ENCODE measurements at regions not wholly inside any gene's neighbourhood (a gene's known extent, or its start where the extent isn't known, plus 50 kb on each side); places are given as distances from the start of the nearest gene placed in this dataset.

DNA sequence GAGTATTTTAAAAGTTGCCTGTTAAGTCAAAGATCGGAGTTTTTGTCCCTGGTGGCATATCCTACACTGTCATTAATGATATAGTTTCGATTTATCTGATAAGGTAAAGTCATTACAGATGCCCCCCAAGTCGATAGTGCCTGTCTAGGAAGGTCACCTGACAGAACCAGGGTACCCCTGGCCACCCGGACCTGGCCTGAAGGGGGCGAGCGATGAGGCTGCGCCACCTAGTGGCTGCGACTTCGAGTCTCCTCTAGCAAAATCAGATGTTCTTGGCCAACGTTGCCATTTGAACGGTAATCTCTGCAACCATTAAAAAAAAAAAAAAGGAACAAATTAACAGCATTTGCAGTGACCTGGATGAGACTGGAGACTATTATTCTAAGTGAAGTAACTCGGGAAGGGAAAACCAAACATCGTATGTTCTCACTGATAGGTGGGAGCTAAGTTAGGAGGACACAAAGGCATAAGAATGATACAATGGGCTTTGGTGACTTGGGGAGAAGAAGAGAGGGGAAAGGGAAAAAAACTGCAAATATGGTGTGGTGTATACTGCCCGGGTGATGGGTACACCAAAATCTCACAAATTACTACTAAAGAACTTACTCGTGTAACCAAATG lies 565.1 kb downstream of the LIG4 start:
- Mint-ChIP-seq H3K27me3 (no peaks in the 10 kb centered on the region), H3K9me3 (peaks cover 0 to 7% (median under 1%) of the 10 kb centered on the region in 8 donors), H3K36me3 (no peaks in the 10 kb centered on the region), H3K27ac (no peak overlapping the region), H3K4me1 (no peaks in the 10 kb centered on the region), H3K4me3 (no peak overlapping the region)
- no peak for DNase-seq
- Histone ChIP-seq H3K4me1 (ENCODE audit: insufficient read depth, low read length) (no peaks in the 10 kb centered on the region), H3K27ac (ENCODE audit: low read depth, low read length) (no peak overlapping the region), H3K36me3 (ENCODE audit: insufficient read depth, low read length) (no peaks in the 10 kb centered on the region), H3K9me3 (ENCODE audit: control insufficient read depth in 1 of 2, low read length in 2 of 2) (no peaks in the 10 kb centered on the region), H3K27me3 (ENCODE audit: insufficient read depth, low read length) (no peaks in the 10 kb centered on the region), H3K4me3 (ENCODE audit: low read length in 2 of 2) (no peak overlapping the region)
- POLR2A ChIA-PET (ENCODE audit: partially characterized antibody): no interaction called here
- CTCF ChIA-PET (ENCODE audit: partially characterized antibody): no interaction called here
- intact Hi-C loops (cut with micrococcal nuclease): no loop called here

- Mint-ChIP-seq H3K4me1 (no peaks in the 10 kb centered on the region), H3K27ac (peak overlapping the region in 1 of 7 donors; percentile 41), H3K4me3 (no peak overlapping the region), H3K27me3 (no peaks in the 10 kb centered on the region), H3K9me3 (peaks cover 0 to 4% (median 0%) of the 10 kb centered on the region in 8 donors), H3K36me3 (no peaks in the 10 kb centered on the region)
- Histone ChIP-seq H3K4me3 (ENCODE audit: low read length in 2 of 2) (no peak overlapping the region), H3K4me1 (ENCODE audit: insufficient read depth, low read length) (no peaks in the 10 kb centered on the region), H3K36me3 (ENCODE audit: insufficient read depth, low read length) (no peaks in the 10 kb centered on the region), H3K9me3 (ENCODE audit: control insufficient read depth in 1 of 2, low read length in 2 of 2) (no peaks in the 10 kb centered on the region), H3K27me3 (ENCODE audit: insufficient read depth, low read length) (no peaks in the 10 kb centered on the region), H3K27ac (ENCODE audit: low read depth, low read length) (no peak overlapping the region)
- POLR2A ChIA-PET (ENCODE audit: partially characterized antibody): no interaction called here
- no peak for DNase-seq
- intact Hi-C loops (cut with micrococcal nuclease): no loop called here
- CTCF ChIA-PET (ENCODE audit: partially characterized antibody): no interaction called here
Measured at GRCh38 chr13:107649079-107649478, 566.3 kb downstream of the LIG4 start.

DNA sequence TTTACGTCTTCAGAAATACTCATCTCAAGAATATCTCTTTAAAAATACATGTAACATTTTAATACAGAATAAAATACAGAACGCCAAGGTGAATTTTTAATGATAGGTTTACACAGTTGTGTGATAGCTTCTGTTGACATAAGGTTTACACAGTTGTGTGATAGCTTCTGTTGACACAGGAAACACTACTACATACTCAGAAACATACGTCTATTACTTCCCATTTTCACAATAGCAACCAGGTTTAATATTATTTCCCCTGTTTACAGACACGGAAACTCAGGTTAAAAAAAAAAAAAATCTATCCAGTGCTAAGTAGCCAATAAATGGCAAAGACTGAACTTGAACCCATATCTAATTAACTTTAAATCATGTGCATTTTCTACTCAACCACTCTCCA lies 571.2 kb downstream of the LIG4 start:
- POLR2A ChIA-PET (ENCODE audit: partially characterized antibody): no interaction called here
- intact Hi-C loops (cut with micrococcal nuclease): no loop called here
- Histone ChIP-seq H3K36me3 (ENCODE audit: insufficient read depth, low read length) (no peaks in the 10 kb centered on the region), H3K27me3 (ENCODE audit: insufficient read depth, low read length) (no peaks in the 10 kb centered on the region), H3K9me3 (ENCODE audit: control insufficient read depth in 1 of 2, low read length in 2 of 2) (no peaks in the 10 kb centered on the region), H3K4me3 (ENCODE audit: low read length in 2 of 2) (no peak overlapping the region), H3K27ac (ENCODE audit: low read depth, low read length) (no peak overlapping the region), H3K4me1 (ENCODE audit: insufficient read depth, low read length) (no peaks in the 10 kb centered on the region)
- no peaks in the 10 kb centered on the region for H3K27me3 Mint-ChIP-seq
- peaks cover 0 to 9% (median 0%) of the 10 kb centered on the region in 8 donors for H3K9me3 Mint-ChIP-seq
- no peaks in the 10 kb centered on the region for H3K4me1 Mint-ChIP-seq
- CTCF ChIA-PET (ENCODE audit: partially characterized antibody): no interaction called here
- DNase-seq: no peak
- H3K27ac Mint-ChIP-seq: no peak overlapping the region
- H3K36me3 Mint-ChIP-seq: no peaks in the 10 kb centered on the region
- H3K4me3 Mint-ChIP-seq: no peak overlapping the region

GRCh38 chr13:107643615-107644014 lies 571.7 kb downstream of the LIG4 start:
- H3K4me3 Mint-ChIP-seq: no peak overlapping the region
- no peaks in the 10 kb centered on the region for H3K27me3 ChIP-seq (ENCODE audit: insufficient read depth, low read length)
- POLR2A ChIA-PET (ENCODE audit: partially characterized antibody): no interaction called here
- H3K27me3 Mint-ChIP-seq: no peaks in the 10 kb centered on the region
- H3K4me1 Mint-ChIP-seq: no peaks in the 10 kb centered on the region
- CTCF ChIA-PET (ENCODE audit: partially characterized antibody): no interaction called here
- H3K9me3 Mint-ChIP-seq: peaks cover 0 to 9% (median 0%) of the 10 kb centered on the region in 8 donors
- intact Hi-C loops (cut with micrococcal nuclease): no loop called here
- no peaks in the 10 kb centered on the region for H3K4me1 ChIP-seq (ENCODE audit: insufficient read depth, low read length)
- DNase-seq: no peak
- no peaks in the 10 kb centered on the region for H3K36me3 ChIP-seq (ENCODE audit: insufficient read depth, low read length)
- no peak overlapping the region for H3K27ac Mint-ChIP-seq
- no peak overlapping the region for H3K4me3 ChIP-seq (ENCODE audit: low read length in 2 of 2)
- H3K9me3 ChIP-seq (ENCODE audit: control insufficient read depth in 1 of 2, low read length in 2 of 2): no peaks in the 10 kb centered on the region
- no peaks in the 10 kb centered on the region for H3K36me3 Mint-ChIP-seq
- H3K27ac ChIP-seq (ENCODE audit: low read depth, low read length): no peak overlapping the region

- no peak for DNase-seq
- no peaks in the 10 kb centered on the region for H3K27me3 Mint-ChIP-seq
- no peaks in the 10 kb centered on the region for H3K4me1 Mint-ChIP-seq
- Histone ChIP-seq H3K27me3 (ENCODE audit: insufficient read depth, low read length) (no peaks in the 10 kb centered on the region), H3K36me3 (ENCODE audit: insufficient read depth, low read length) (no peaks in the 10 kb centered on the region), H3K4me3 (ENCODE audit: low read length in 2 of 2) (no peak overlapping the region), H3K27ac (ENCODE audit: low read depth, low read length) (no peak overlapping the region), H3K9me3 (ENCODE audit: control insufficient read depth in 1 of 2, low read length in 2 of 2) (no peaks in the 10 kb centered on the region), H3K4me1 (ENCODE audit: insufficient read depth, low read length) (no peaks in the 10 kb centered on the region)
- H3K27ac Mint-ChIP-seq: no peak overlapping the region
- H3K4me3 Mint-ChIP-seq: no peak overlapping the region
- intact Hi-C loops (cut with micrococcal nuclease): no loop called here
- CTCF ChIA-PET (ENCODE audit: partially characterized antibody): no interaction called here
- POLR2A ChIA-PET (ENCODE audit: partially characterized antibody): no interaction called here
- H3K36me3 Mint-ChIP-seq: no peaks in the 10 kb centered on the region
- peaks cover 0 to 9% (median 1%) of the 10 kb centered on the region in 8 donors for H3K9me3 Mint-ChIP-seq
Measured at GRCh38 chr13:107642831-107643230, 572.5 kb downstream of the LIG4 start.

DNA sequence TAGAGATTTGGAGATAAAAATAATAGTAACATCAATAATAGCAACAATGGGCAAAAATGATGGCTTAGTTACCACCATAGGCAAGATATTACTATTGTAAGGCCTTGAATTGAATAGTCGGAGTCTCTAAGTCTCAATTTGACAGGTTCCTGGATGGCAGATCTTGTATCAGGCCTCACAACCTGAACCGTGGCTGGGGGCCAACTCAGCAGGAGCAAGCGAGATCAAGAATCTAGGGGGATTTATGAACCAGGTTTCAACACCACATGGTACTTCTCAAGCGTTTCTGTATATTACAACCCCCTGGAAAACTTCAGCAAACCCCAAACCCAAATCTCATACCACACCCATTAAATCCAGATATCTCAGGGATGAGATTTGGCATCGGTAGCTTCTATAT lies 573.8 kb downstream of the LIG4 start:
- H3K27ac ChIP-seq (ENCODE audit: low read depth, low read length): no peak overlapping the region
- peaks cover 0 to 9% (median 1%) of the 10 kb centered on the region in 8 donors for H3K9me3 Mint-ChIP-seq
- intact Hi-C loops (cut with micrococcal nuclease): no loop called here
- no peak overlapping the region for H3K27ac Mint-ChIP-seq
- no peaks in the 10 kb centered on the region for H3K36me3 ChIP-seq (ENCODE audit: insufficient read depth, low read length)
- H3K4me1 ChIP-seq (ENCODE audit: insufficient read depth, low read length): no peaks in the 10 kb centered on the region
- no peaks in the 10 kb centered on the region for H3K27me3 Mint-ChIP-seq
- DNase-seq: no peak
- ChIA-PET POLR2A (ENCODE audit: partially characterized antibody) (no interaction called here), CTCF (ENCODE audit: partially characterized antibody) (no interaction called here)
- H3K4me1 Mint-ChIP-seq: no peaks in the 10 kb centered on the region
- no peaks in the 10 kb centered on the region for H3K27me3 ChIP-seq (ENCODE audit: insufficient read depth, low read length)
- H3K36me3 Mint-ChIP-seq: no peaks in the 10 kb centered on the region
- no peak overlapping the region for H3K4me3 Mint-ChIP-seq
- H3K9me3 ChIP-seq (ENCODE audit: control insufficient read depth in 1 of 2, low read length in 2 of 2): no peaks in the 10 kb centered on the region
- no peak overlapping the region for H3K4me3 ChIP-seq (ENCODE audit: low read length in 2 of 2)

GRCh38 chr13:107625648-107626047 lies 589.7 kb downstream of the LIG4 start:
- H3K4me3 ChIP-seq (ENCODE audit: low read length in 2 of 2): no peak overlapping the region
- H3K27me3 Mint-ChIP-seq: no peaks in the 10 kb centered on the region
- H3K27me3 ChIP-seq (ENCODE audit: insufficient read depth, low read length): no peaks in the 10 kb centered on the region
- H3K4me1 ChIP-seq (ENCODE audit: insufficient read depth, low read length): no peaks in the 10 kb centered on the region
- H3K9me3 Mint-ChIP-seq: peaks cover 0 to 7% (median 2%) of the 10 kb centered on the region in 8 donors
- no peak for DNase-seq
- H3K36me3 ChIP-seq (ENCODE audit: insufficient read depth, low read length): no peaks in the 10 kb centered on the region
- H3K4me1 Mint-ChIP-seq: no peaks in the 10 kb centered on the region
- CTCF ChIA-PET (ENCODE audit: partially characterized antibody): no interaction called here
- H3K27ac Mint-ChIP-seq: no peak overlapping the region
- no peaks in the 10 kb centered on the region for H3K36me3 Mint-ChIP-seq
- H3K4me3 Mint-ChIP-seq: no peak overlapping the region
- POLR2A ChIA-PET (ENCODE audit: partially characterized antibody): no interaction called here
- no peak overlapping the region for H3K27ac ChIP-seq (ENCODE audit: low read depth, low read length)
- H3K9me3 ChIP-seq (ENCODE audit: control insufficient read depth in 1 of 2, low read length in 2 of 2): no peaks in the 10 kb centered on the region
- intact Hi-C loops (cut with micrococcal nuclease): no loop called here

GRCh38 chr13:107617527-107617926 lies 597.8 kb downstream of the LIG4 start:
- no peak for DNase-seq
- Histone ChIP-seq H3K4me1 (ENCODE audit: insufficient read depth, low read length) (no peaks in the 10 kb centered on the region), H3K27ac (ENCODE audit: low read depth, low read length) (no peak overlapping the region), H3K4me3 (ENCODE audit: low read length in 2 of 2) (no peak overlapping the region), H3K36me3 (ENCODE audit: insufficient read depth, low read length) (no peaks in the 10 kb centered on the region), H3K27me3 (ENCODE audit: insufficient read depth, low read length) (no peaks in the 10 kb centered on the region), H3K9me3 (ENCODE audit: control insufficient read depth in 1 of 2, low read length in 2 of 2) (no peaks in the 10 kb centered on the region)
- no peak overlapping the region for H3K27ac Mint-ChIP-seq
- ChIA-PET POLR2A (ENCODE audit: partially characterized antibody) (no interaction called here), CTCF (ENCODE audit: partially characterized antibody) (no interaction called here)
- peaks cover 0 to 6% (median 2%) of the 10 kb centered on the region in 8 donors for H3K9me3 Mint-ChIP-seq
- intact Hi-C loops (cut with micrococcal nuclease): no loop called here
- H3K4me1 Mint-ChIP-seq: no peaks in the 10 kb centered on the region
- H3K27me3 Mint-ChIP-seq: no peaks in the 10 kb centered on the region
- no peaks in the 10 kb centered on the region for H3K36me3 Mint-ChIP-seq
- H3K4me3 Mint-ChIP-seq: no peak overlapping the region

Data from CD4-positive, alpha-beta memory T cell (primary cell).